BE2C (cell line): ENCODE measurements at regions not wholly inside any gene's neighbourhood (a gene's known extent, or its start where the extent isn't known, plus 50 kb on each side); places are given as distances from the start of the nearest gene placed in this dataset.
"Not testable (repeated sequence)": the region's sequence is repeated elsewhere in the genome, so short reads cannot be mapped to it uniquely, and the experiment has no call there.

Experiments
- DNase-seq: peaks from one replicate; pipeline ENCODE4 v3.0.0-alpha.2; 2020
- H3K27me3 ChIP-seq: fragments of 250-450 bp; sonication (Bioruptor Pico); 2 replicates; pipeline ENCODE4 v1.5.1; 2020; ENCODE audit warnings: mild to moderate bottlenecking
- H3K36me3 ChIP-seq: fragments of 250-450 bp; sonication (Bioruptor Pico); 2 replicates; pipeline ENCODE4 v1.5.1; 2020; ENCODE audit warnings: mild to moderate bottlenecking
- H3K4me1 ChIP-seq: fragments of 250-450 bp; sonication (Bioruptor Pico); 2 replicates; pipeline ENCODE4 v1.5.1; 2020
- H3K4me3 ChIP-seq: 2 replicates; pipeline ENCODE4 v1.5.1; 2011; ENCODE audit warnings: low read depth, low read length
- H3K9me3 ChIP-seq: fragments of 250-450 bp; sonication (Bioruptor Pico); 2 replicates; pipeline ENCODE4 v1.5.1; 2020
- CTCF ChIP-seq: IDR thresholded peaks from 2 replicates; pipeline ENCODE4 v1.5.1; 2012; ENCODE audit warnings: mild to moderate bottlenecking, low read depth, low read length

- Histone ChIP-seq H3K36me3 (no peaks in the 10 kb centered on the region), H3K4me3 (no peak overlapping the region), H3K27me3 (no peaks in the 10 kb centered on the region), H3K9me3 (no peaks in the 10 kb centered on the region), H3K4me1 (no peaks in the 10 kb centered on the region)
- no peak for TF ChIP-seq CTCF
- no peak for DNase-seq
Measured at GRCh38 chr3:161672478-161672877, 175.9 kb downstream of the OTOL1 start.

GRCh38 chr3:161673866-161674265, 177.3 kb downstream of the OTOL1 start:
- no peaks in the 10 kb centered on the region for H3K36me3 ChIP-seq
- H3K4me3 ChIP-seq, result no peak overlapping the region
- H3K27me3 ChIP-seq, result no peaks in the 10 kb centered on the region
- no peaks in the 10 kb centered on the region for H3K9me3 ChIP-seq
- no peak for TF ChIP-seq CTCF
- no peaks in the 10 kb centered on the region for H3K4me1 ChIP-seq
- DNase-seq, result no peak

- no peak for DNase-seq
- no peak for TF ChIP-seq CTCF
- H3K36me3 ChIP-seq, result no peaks in the 10 kb centered on the region
- H3K27me3 ChIP-seq, result no peaks in the 10 kb centered on the region
- H3K9me3 ChIP-seq, result no peaks in the 10 kb centered on the region
- H3K4me3 ChIP-seq, result no peak overlapping the region
- no peaks in the 10 kb centered on the region for H3K4me1 ChIP-seq
Measured at GRCh38 chr3:161674402-161674801, 177.8 kb downstream of the OTOL1 start.

GRCh38 chr3:161681831-161682230, 185.2 kb downstream of the OTOL1 start:
- H3K36me3 ChIP-seq, H3K27me3 ChIP-seq, H3K4me3 ChIP-seq, H3K4me1 ChIP-seq, DNase-seq, H3K9me3 ChIP-seq: not testable (repeated sequence)

GRCh38 chr3:161682715-161683114, 186.1 kb downstream of the OTOL1 start:
- no peak for DNase-seq
- Histone ChIP-seq H3K9me3 (no peaks in the 10 kb centered on the region), H3K4me1 (no peaks in the 10 kb centered on the region), H3K27me3 (no peaks in the 10 kb centered on the region), H3K36me3 (no peaks in the 10 kb centered on the region), H3K4me3 (no peak overlapping the region)
- no peak for TF ChIP-seq CTCF

- Histone ChIP-seq H3K9me3 (no peaks in the 10 kb centered on the region), H3K4me1 (no peaks in the 10 kb centered on the region), H3K36me3 (no peaks in the 10 kb centered on the region), H3K4me3 (no peak overlapping the region), H3K27me3 (no peaks in the 10 kb centered on the region)
- no peak for DNase-seq
- TF ChIP-seq CTCF, result no peak
Measured at GRCh38 chr3:161689584-161690298, 193.1 kb downstream of the OTOL1 start.

- H3K36me3 ChIP-seq, result no peaks in the 10 kb centered on the region
- no peaks in the 10 kb centered on the region for H3K27me3 ChIP-seq
- H3K4me1 ChIP-seq, result no peaks in the 10 kb centered on the region
- no peak overlapping the region for H3K4me3 ChIP-seq
- no peaks in the 10 kb centered on the region for H3K9me3 ChIP-seq
- TF ChIP-seq CTCF, result no peak
- DNase-seq, result no peak
Measured at GRCh38 chr3:161690299-161690620, 193.7 kb downstream of the OTOL1 start.
